PFSK-1 (cell line): ENCODE measurements at regions not wholly inside any gene's neighbourhood (a gene's known extent, or its start where the extent isn't known, plus 50 kb on each side); places are given as distances from the start of the nearest gene placed in this dataset.

Experiments used
- FOXP2 ChIP-seq: optimal IDR thresholded peaks from 2 replicates; pipeline ENCODE3; 2011; ENCODE audit warnings: borderline replicate concordance, control low read depth, inconsistent platforms; ENCODE audit not compliant: insufficient read depth; ENCODE audit errors: extremely low read length, extremely low read depth
- POLR2AphosphoS5 ChIP-seq: IDR thresholded peaks from 2 replicates; pipeline ENCODE4 v1.6.1; 2012; ENCODE audit warnings: low read depth, mild to moderate bottlenecking, control low read depth, low read length, moderate library complexity
- SIN3A ChIP-seq: IDR thresholded peaks from 2 replicates; pipeline ENCODE4 v1.6.1; 2012; ENCODE audit warnings: mild to moderate bottlenecking, low read length, moderate library complexity, borderline replicate concordance; ENCODE audit not compliant: insufficient read depth
- TAF1 ChIP-seq: IDR thresholded peaks from 2 replicates; pipeline ENCODE4 v1.6.1; 2012; ENCODE audit warnings: low read length, control low read depth, borderline replicate concordance; ENCODE audit not compliant: insufficient read depth
- TF ChIP-seq, protein P1 (sequence below), 2 experiments: IDR thresholded peaks; 2 replicates each; pipeline versions ENCODE4 v1.6.1 to v1.8.0; 2011 to 2012; ENCODE audit warnings: low read depth in 2 of 2, low read length in 2 of 2, control low read depth in 1 of 2, inconsistent platforms in 1 of 2, mild to moderate bottlenecking in 1 of 2, moderate library complexity in 1 of 2; ENCODE audit not compliant: insufficient read depth in 1 of 2

DNA sequence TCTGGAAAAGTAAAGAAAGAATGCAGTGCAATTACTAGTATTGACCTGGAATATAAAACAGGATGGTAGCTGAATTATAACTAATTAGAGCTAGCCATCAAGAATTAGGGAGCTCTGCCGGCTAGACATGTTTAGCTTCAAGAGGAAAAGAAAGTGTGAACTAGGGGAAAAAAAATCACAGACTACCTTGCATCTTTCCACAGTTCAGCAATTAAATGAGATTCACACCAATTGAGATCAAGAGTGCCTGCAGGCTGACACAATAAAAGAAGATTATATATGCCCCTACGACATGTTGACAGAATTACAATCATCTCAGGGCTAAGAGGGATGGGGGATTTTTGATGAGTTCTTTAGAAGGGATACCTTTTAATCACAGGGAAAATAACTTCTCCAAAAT lies 303.3 kb upstream of the CELF2 start:
- no peak for TF ChIP-seq POLR2AphosphoS5
- TF ChIP-seq, protein P1, sequence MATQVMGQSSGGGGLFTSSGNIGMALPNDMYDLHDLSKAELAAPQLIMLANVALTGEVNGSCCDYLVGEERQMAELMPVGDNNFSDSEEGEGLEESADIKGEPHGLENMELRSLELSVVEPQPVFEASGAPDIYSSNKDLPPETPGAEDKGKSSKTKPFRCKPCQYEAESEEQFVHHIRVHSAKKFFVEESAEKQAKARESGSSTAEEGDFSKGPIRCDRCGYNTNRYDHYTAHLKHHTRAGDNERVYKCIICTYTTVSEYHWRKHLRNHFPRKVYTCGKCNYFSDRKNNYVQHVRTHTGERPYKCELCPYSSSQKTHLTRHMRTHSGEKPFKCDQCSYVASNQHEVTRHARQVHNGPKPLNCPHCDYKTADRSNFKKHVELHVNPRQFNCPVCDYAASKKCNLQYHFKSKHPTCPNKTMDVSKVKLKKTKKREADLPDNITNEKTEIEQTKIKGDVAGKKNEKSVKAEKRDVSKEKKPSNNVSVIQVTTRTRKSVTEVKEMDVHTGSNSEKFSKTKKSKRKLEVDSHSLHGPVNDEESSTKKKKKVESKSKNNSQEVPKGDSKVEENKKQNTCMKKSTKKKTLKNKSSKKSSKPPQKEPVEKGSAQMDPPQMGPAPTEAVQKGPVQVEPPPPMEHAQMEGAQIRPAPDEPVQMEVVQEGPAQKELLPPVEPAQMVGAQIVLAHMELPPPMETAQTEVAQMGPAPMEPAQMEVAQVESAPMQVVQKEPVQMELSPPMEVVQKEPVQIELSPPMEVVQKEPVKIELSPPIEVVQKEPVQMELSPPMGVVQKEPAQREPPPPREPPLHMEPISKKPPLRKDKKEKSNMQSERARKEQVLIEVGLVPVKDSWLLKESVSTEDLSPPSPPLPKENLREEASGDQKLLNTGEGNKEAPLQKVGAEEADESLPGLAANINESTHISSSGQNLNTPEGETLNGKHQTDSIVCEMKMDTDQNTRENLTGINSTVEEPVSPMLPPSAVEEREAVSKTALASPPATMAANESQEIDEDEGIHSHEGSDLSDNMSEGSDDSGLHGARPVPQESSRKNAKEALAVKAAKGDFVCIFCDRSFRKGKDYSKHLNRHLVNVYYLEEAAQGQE (IDR thresholded peaks at IDR 0.05; ENCODE audit: insufficient read depth in 1 of 2, low read depth in 2 of 2, low read length in 2 of 2): no peak
- TF ChIP-seq SIN3A: no peak
- no peak for TF ChIP-seq FOXP2
- no peak for TF ChIP-seq TAF1
